ENCODE measurements at regions not wholly inside any gene's neighbourhood (a gene's known extent, or its start where the extent isn't known, plus 50 kb on each side); places are given as distances from the start of the nearest gene placed in this dataset.

DNA sequence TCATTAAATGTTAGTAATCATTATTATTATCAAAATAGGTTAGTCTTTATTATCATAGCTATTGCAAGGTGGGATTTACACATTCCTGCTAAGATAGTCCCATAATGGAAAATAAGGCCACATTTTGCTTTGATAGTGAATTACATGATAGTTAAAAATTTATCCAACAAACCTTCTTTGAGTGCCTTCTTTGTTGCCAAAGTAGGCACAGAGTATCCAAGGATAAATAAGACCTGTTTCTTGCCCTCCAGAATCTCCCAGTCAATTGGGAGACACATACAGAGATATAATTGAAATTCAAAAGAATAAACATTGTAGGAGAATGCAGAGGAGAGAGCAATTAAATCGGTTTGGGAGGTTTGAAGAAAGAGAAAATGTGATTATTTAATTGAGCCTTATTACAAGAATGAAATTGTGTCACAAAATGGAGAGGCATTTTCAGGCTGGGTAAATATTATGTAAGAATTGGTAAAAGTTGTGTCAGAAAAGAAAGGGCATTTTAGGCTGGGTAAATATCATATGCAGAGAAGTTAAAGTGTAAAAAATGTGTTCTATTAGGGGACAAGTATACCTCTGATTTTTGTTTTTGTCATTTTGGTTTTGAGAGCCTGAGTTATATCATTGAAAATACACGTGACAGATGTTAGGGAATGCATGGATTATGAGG lies 189.3 kb downstream of the POU4F1 start:
- TF ChIP-seq CTCF (IDR thresholded peaks at IDR 0.05) (no peak), POLR2A (IDR thresholded peaks at IDR 0.05) (no peak)
- no peaks in the 10 kb centered on the region for H3K9me3 ChIP-seq
- 15% methylated on average over 2 of the region's 2 CpGs for WGBS (ENCODE audit: insufficient coverage, low coverage, low lambda C conversion rate, missing lambda C conversion rate)
- H3K27me3 ChIP-seq = no peaks in the 10 kb centered on the region
- intact Hi-C loops (cut with DNase I) = no loop called here
- no peaks in the 10 kb centered on the region for H3K36me3 ChIP-seq
- peak; percentile 70 to 91 (median 86) for ATAC-seq
- DNase-seq = no peak
- H3K4me1 ChIP-seq = peaks cover 0 to 6% (median 2%) of the 10 kb centered on the region in 4 donors
- peak overlapping the region in 1 of 3 donors; percentile 5 for H3K27ac ChIP-seq
- H3K4me3 ChIP-seq = no peak overlapping the region

DNA sequence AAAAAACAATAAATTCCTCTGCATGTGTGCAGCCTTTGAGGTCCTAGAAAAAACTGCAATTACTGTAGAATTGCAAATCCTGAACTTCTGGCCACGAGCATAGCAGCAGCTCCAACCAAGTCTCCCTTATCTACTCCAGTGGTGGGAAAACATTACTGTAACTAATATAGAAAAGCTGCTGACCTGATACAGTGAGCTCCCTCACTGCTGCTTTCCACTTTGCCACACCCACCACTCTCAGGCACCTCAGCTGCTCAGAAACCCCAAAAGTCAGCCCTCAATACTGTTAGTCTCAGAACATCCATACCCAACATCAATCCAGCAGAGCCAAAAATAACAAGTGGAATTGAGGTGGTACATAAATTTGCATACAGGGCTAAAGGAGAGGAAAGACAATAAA lies 192.5 kb downstream of the POU4F1 start:
- 63% methylated on average over 1 of the region's 1 CpG for WGBS (ENCODE audit: insufficient coverage, low coverage, low lambda C conversion rate, missing lambda C conversion rate)

GRCh38 chr13:78410164-78410563 lies 193.2 kb downstream of the POU4F1 start:
- no peak for ATAC-seq
- no peak for DNase-seq
- H3K4me1 ChIP-seq = peaks cover 0 to 6% (median 2%) of the 10 kb centered on the region in 4 donors
- H3K9me3 ChIP-seq = no peaks in the 10 kb centered on the region
- no peak for TF ChIP-seq POLR2A (IDR thresholded peaks at IDR 0.05)
- no peak for TF ChIP-seq CTCF (IDR thresholded peaks at IDR 0.05)
- no peak overlapping the region for H3K4me3 ChIP-seq
- no peak overlapping the region for H3K27ac ChIP-seq
- intact Hi-C loops (cut with DNase I) = no loop called here
- H3K27me3 ChIP-seq = no peaks in the 10 kb centered on the region
- H3K36me3 ChIP-seq = no peaks in the 10 kb centered on the region
- WGBS (ENCODE audit: insufficient coverage, low coverage, low lambda C conversion rate, missing lambda C conversion rate) = 53% methylated on average over 2 of the region's 2 CpGs

More for the DNA sequence above, 192.5 kb downstream of the POU4F1 start:
- H3K27me3 ChIP-seq = no peaks in the 10 kb centered on the region
- H3K4me1 ChIP-seq = peaks cover 0 to 6% (median 2%) of the 10 kb centered on the region in 4 donors
- ATAC-seq = no peak
- H3K9me3 ChIP-seq = no peaks in the 10 kb centered on the region
- H3K27ac ChIP-seq = no peak overlapping the region
- intact Hi-C loops (cut with DNase I) = no loop called here
- no peak overlapping the region for H3K4me3 ChIP-seq
- TF ChIP-seq CTCF (IDR thresholded peaks at IDR 0.05) (no peak), POLR2A (IDR thresholded peaks at IDR 0.05) (no peak)
- DNase-seq = no peak
- H3K36me3 ChIP-seq = no peaks in the 10 kb centered on the region

GRCh38 chr13:78409172-78409571 lies 194.2 kb downstream of the POU4F1 start:
- DNase-seq (no peak), ATAC-seq (peak; percentile 62 to 73 (median 70))
- Histone ChIP-seq H3K27me3 (no peaks in the 10 kb centered on the region), H3K27ac (no peak overlapping the region), H3K36me3 (no peaks in the 10 kb centered on the region), H3K4me3 (no peak overlapping the region), H3K4me1 (peaks cover 0 to 4% (median 0%) of the 10 kb centered on the region in 4 donors), H3K9me3 (no peaks in the 10 kb centered on the region)
- TF ChIP-seq POLR2A (IDR thresholded peaks at IDR 0.05) (no peak), CTCF (IDR thresholded peaks at IDR 0.05) (peak; percentile 14 to 44 (median 34))
- WGBS (ENCODE audit: insufficient coverage, low coverage, low lambda C conversion rate, missing lambda C conversion rate) = 38% methylated on average over 2 of the region's 2 CpGs
- intact Hi-C loops (cut with DNase I) = no loop called here
